HepG2 (cell line): ENCODE measurements at regions not wholly inside any gene's neighbourhood (a gene's known extent, or its start where the extent isn't known, plus 50 kb on each side); places are given as distances from the start of the nearest gene placed in this dataset.

Experiments used
- ATAC-seq: fragments of 200-7000 bp; cut with Tn5 transposase; 3 replicates; pipeline ENCODE4 v1.9.1; 2020; ENCODE audit warnings: mild to moderate bottlenecking, moderate library complexity
- BruUV-seq: library from RNA; stranded (reverse); fragments of 400-500 nt; replicated peaks from 2 replicates; lab custom pipeline; 2021; lab: Mats Ljungman, UMichigan
- CTCF ChIA-PET: fragments of 300-600 bp; formaldehyde crosslinking; extraction: SDS; loops from one replicate; lab custom pipeline; 2021; ENCODE audit warnings: low total read pairs, inconsistent platforms, low intra/inter-chr PET ratio; lab: Yijun Ruan, JAX
- POLR2A ChIA-PET: fragments of 350-600 bp; sonication (Branson Sonifier 250); formaldehyde crosslinking; loops from one replicate; lab custom pipeline; 2020; ENCODE audit warnings: antibody characterized with exemption, inconsistent platforms; lab: Yijun Ruan, JAX
- DNase-seq: peaks from one replicate; pipeline ENCODE4 v3.0.0-alpha.2; 2015; ENCODE audit warnings: low spot score
- FAIRE-seq: peaks from 3 replicates; lab custom pipeline; 2011; peaks lifted over from hg19 to GRCh38; lab: Jason Lieb, UNC
- H2AFZ ChIP-seq: one replicate; pipeline ENCODE4 v1.6.1; 2011; ENCODE audit warnings: low read length, inconsistent platforms
- H3K27ac ChIP-seq: fragments of 300-600 bp; 3 replicates; pipeline ENCODE4 v1.8.0; 2011; ENCODE audit warnings: mixed run types, mild to moderate bottlenecking, mixed read lengths, low read length, inconsistent platforms; ENCODE audit not compliant: insufficient read depth; ENCODE audit errors: extremely low read length
- H3K27me3 ChIP-seq, 2 experiments: fragments of 200-600 bp in 1 of 2; 2 replicates in 1 of 2; 3 replicates in 1 of 2; pipeline versions ENCODE4 v1.6.0 to v1.8.0; 2011; ENCODE audit warnings: low read length in 2 of 2, mild to moderate bottlenecking in 2 of 2, moderate library complexity in 2 of 2, inconsistent platforms in 1 of 2; ENCODE audit not compliant: insufficient read depth in 2 of 2, control insufficient read depth in 1 of 2
- H3K36me3 ChIP-seq, 2 experiments: fragments of 200-600 bp in 1 of 2; replicated peaks in 1 of 2; 2 replicates in 1 of 2; 3 replicates in 1 of 2; pipeline versions ENCODE4 v1.5.1 to v1.8.0; 2011; ENCODE audit warnings: low read length in 2 of 2, inconsistent platforms in 1 of 2; ENCODE audit not compliant: insufficient read depth in 2 of 2, control insufficient read depth in 1 of 2
- H3K4me1 ChIP-seq: 2 replicates; pipeline ENCODE4 v1.5.1; 2012; ENCODE audit warnings: low read length, inconsistent platforms; ENCODE audit not compliant: insufficient read depth
- H3K4me2 ChIP-seq: 2 replicates; pipeline ENCODE4 v1.6.0; 2011; ENCODE audit warnings: low read depth, low read length, inconsistent platforms
- H3K4me3 ChIP-seq, 3 experiments: fragments of 200-600 bp in 1 of 3; sonication (generic), shearing (Covaris generic) in 1 of 3; replicated peaks in 1 of 3; 2 replicates each; pipeline ENCODE4 v1.5.1; 2011 to 2016; ENCODE audit warnings: low read length in 3 of 3, inconsistent platforms in 2 of 3, low read depth in 2 of 3, mild to moderate bottlenecking in 2 of 3, control low read depth in 1 of 3, mixed read lengths in 1 of 3; ENCODE audit not compliant: insufficient read depth in 1 of 3
- H3K79me2 ChIP-seq: one replicate; pipeline ENCODE4 v1.6.1; 2011; ENCODE audit warnings: low read length, inconsistent platforms; ENCODE audit not compliant: insufficient read depth
- H3K9ac ChIP-seq: 2 replicates; pipeline ENCODE4 v1.6.0; 2011; ENCODE audit warnings: mild to moderate bottlenecking, low read depth, low read length, inconsistent platforms; ENCODE audit not compliant: insufficient read depth
- H3K9me3 ChIP-seq: 2 replicates; pipeline ENCODE4 v1.5.1; 2012; ENCODE audit warnings: mild to moderate bottlenecking, low read length
- H4K20me1 ChIP-seq: 2 replicates; pipeline ENCODE4 v1.6.0; 2011; ENCODE audit warnings: inconsistent platforms, mild to moderate bottlenecking, low read length, moderate library complexity; ENCODE audit not compliant: insufficient read depth
- CEBPG ChIP-seq: IDR thresholded peaks from 2 replicates; pipeline ENCODE4 v1.6.1; 2016
- FUBP1 ChIP-seq: sonication (generic); formaldehyde crosslinking; IDR thresholded peaks from 2 replicates; pipeline ENCODE4 v1.5.1; 2020; ENCODE audit warnings: missing genetic modification reagents, mild to moderate bottlenecking, borderline replicate concordance
- MAFG ChIP-seq: sonication (generic); formaldehyde crosslinking; IDR thresholded peaks from 2 replicates; pipeline ENCODE4 v1.5.1; 2020; ENCODE audit warnings: mild to moderate bottlenecking, missing genetic modification reagents
- MAFK ChIP-seq, 2 experiments: IDR thresholded peaks in 1 of 2; conservative IDR thresholded peaks in 1 of 2; 2 replicates each; pipeline ENCODE4 v1.6.1; 2011; ENCODE audit warnings: improper control_type of control experiment in 2 of 2, low read length in 2 of 2
- RORA ChIP-seq: sonication (generic); formaldehyde crosslinking; IDR thresholded peaks from 2 replicates; pipeline ENCODE4 v1.5.0; 2020; ENCODE audit warnings: mild to moderate bottlenecking, missing genetic modification reagents, moderate library complexity
- SETDB1 ChIP-seq: sonication (generic); formaldehyde crosslinking; IDR thresholded peaks from 2 replicates; pipeline ENCODE4 v1.5.1; 2020; ENCODE audit warnings: missing genetic modification reagents, mild to moderate bottlenecking, borderline replicate concordance
- TSC22D2 ChIP-seq: sonication (generic); formaldehyde crosslinking; IDR thresholded peaks from 2 replicates; pipeline ENCODE4 v1.5.1; 2020; ENCODE audit warnings: missing genetic modification reagents, mild to moderate bottlenecking, borderline replicate concordance
- ZBTB42 ChIP-seq: sonication (generic); formaldehyde crosslinking; IDR thresholded peaks from 2 replicates; pipeline ENCODE4 v1.5.0; 2020; ENCODE audit warnings: mild to moderate bottlenecking, missing genetic modification reagents
- ZFP62 ChIP-seq: sonication (generic); formaldehyde crosslinking; IDR thresholded peaks from 2 replicates; pipeline ENCODE4 v1.4.0; 2020; ENCODE audit warnings: missing genetic modification reagents
- ZIK1 ChIP-seq: sonication (generic); formaldehyde crosslinking; IDR thresholded peaks from 2 replicates; pipeline ENCODE4 v1.5.0; 2020; ENCODE audit warnings: mild to moderate bottlenecking, low read depth, missing genetic modification reagents, borderline replicate concordance
- ZNF333 ChIP-seq: sonication (generic); formaldehyde crosslinking; IDR thresholded peaks from 2 replicates; pipeline ENCODE4 v1.4.0; 2020; ENCODE audit warnings: mild to moderate bottlenecking, missing genetic modification reagents, borderline replicate concordance
- ZNF747 ChIP-seq: sonication (generic); formaldehyde crosslinking; IDR thresholded peaks from 2 replicates; pipeline ENCODE4 v1.8.1; 2023; ENCODE audit warnings: missing genetic modification reagents, mild to moderate bottlenecking, borderline replicate concordance
- ZNF776 ChIP-seq: sonication (generic); formaldehyde crosslinking; IDR thresholded peaks from 2 replicates; pipeline ENCODE4 v1.4.0; 2020; ENCODE audit warnings: mild to moderate bottlenecking, missing genetic modification reagents
- WGBS: methylation state at CpG from one replicate; pipeline ENCODE4 v1.1.6; 2017; ENCODE audit warnings: low lambda C conversion rate; 5-methylcytosine and 5-hydroxymethylcytosine counted together
- in situ Hi-C: cut with HindIII; loops from 2 replicates; pipeline ENCODE4 v1.10.0; 2017; ENCODE audit warnings: low pct_unique_long_range_greater_than_20kb; ENCODE audit not compliant: extremely low pct_ligation_motif_present
- intact Hi-C: fragments of 100-400 bp; cut with micrococcal nuclease; formaldehyde crosslinking; loops from one replicate; pipeline ENCODE4 v1.10.0; 2022; ENCODE audit not compliant: unreplicated experiment
- TF ChIP-seq, protein P1 (sequence below): sonication (generic); formaldehyde crosslinking; conservative IDR thresholded peaks from 2 replicates; pipeline ENCODE4 v1.4.0; 2020; ENCODE audit warnings: missing genetic modification reagents

DNA sequence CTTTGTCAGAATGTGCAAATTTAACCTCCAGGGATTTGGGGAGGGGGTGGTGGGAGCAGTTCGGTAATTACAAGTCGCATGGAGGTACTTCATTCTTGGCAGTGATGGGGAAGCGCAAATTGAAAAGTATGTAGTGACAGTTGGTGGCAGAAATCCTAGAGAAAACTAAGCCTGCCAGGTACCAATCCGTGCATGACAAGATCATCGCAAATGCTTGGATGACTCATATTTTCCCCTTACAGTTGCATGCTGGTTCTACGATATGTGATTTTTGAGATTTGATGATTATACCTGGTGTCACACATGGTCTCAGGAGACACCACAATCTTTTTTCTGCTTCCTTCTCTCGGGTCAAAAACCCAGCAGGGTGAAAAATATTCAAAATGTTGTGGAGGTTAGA lies 479.7 kb upstream of the ID2 start:
- Histone ChIP-seq H3K9me3 (no peaks in the 10 kb centered on the region), H3K4me2 (no peak overlapping the region), H3K36me3 (no peaks in the 10 kb centered on the region), H3K4me1 (no peaks in the 10 kb centered on the region), H3K27me3 (peaks cover 0 to 34% of the 10 kb centered on the region in 2 experiments; a peak in 3 of 5 replicates), H3K4me3 (no peak overlapping the region), H3K79me2 (no peaks in the 10 kb centered on the region), H3K27ac (no peak overlapping the region), H2AFZ (no peak overlapping the region), H4K20me1 (no peaks in the 10 kb centered on the region), H3K9ac (no peak overlapping the region)
- DNase-seq (no peak), ATAC-seq (no peak), FAIRE-seq (no peak)
- CTCF ChIA-PET = no interaction called here
- WGBS = 57% methylated on average over 7 of the region's 7 CpGs
- in situ Hi-C loops = no loop called here
- intact Hi-C loops = no loop called here
- BruUV-seq = no TSS peak
- no peak for TF ChIP-seq SETDB1
- TF ChIP-seq MAFG (CRISPR knock-in tag) = no peak
- no peak for TF ChIP-seq TSC22D2 (CRISPR knock-in tag)
- TF ChIP-seq RORA = no peak
- TF ChIP-seq ZNF333 = no peak
- TF ChIP-seq ZNF776 = no peak
- TF ChIP-seq CEBPG = no peak
- no peak for TF ChIP-seq ZNF747
- TF ChIP-seq ZBTB42 = no peak
- no peak for TF ChIP-seq ZIK1
- no peak for TF ChIP-seq MAFK (conservative IDR thresholded peaks at IDR 0.05 in 1 of 2, IDR thresholded peaks at IDR 0.05 in 1 of 2; ENCODE audit: low read length in 2 of 2)
- TF ChIP-seq, protein P1, sequence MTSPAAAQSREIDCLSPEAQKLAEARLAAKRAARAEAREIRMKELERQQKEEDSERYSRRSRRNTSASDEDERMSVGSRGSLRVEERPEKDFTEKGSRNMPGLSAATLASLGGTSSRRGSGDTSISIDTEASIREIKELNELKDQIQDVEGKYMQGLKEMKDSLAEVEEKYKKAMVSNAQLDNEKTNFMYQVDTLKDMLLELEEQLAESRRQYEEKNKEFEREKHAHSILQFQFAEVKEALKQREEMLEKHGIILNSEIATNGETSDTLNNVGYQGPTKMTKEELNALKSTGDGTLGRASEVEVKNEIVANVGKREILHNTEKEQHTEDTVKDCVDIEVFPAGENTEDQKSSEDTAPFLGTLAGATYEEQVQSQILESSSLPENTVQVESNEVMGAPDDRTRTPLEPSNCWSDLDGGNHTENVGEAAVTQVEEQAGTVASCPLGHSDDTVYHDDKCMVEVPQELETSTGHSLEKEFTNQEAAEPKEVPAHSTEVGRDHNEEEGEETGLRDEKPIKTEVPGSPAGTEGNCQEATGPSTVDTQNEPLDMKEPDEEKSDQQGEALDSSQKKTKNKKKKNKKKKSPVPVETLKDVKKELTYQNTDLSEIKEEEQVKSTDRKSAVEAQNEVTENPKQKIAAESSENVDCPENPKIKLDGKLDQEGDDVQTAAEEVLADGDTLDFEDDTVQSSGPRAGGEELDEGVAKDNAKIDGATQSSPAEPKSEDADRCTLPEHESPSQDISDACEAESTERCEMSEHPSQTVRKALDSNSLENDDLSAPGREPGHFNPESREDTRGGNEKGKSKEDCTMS (CRISPR knock-in tag) = no peak
- no peak for TF ChIP-seq FUBP1
- no peak for TF ChIP-seq ZFP62
- POLR2A ChIA-PET = no interaction called here
